ENCODE measurements at regions not wholly inside any gene's neighbourhood (a gene's known extent, or its start where the extent isn't known, plus 50 kb on each side); places are given as distances from the start of the nearest gene placed in this dataset.

DNA sequence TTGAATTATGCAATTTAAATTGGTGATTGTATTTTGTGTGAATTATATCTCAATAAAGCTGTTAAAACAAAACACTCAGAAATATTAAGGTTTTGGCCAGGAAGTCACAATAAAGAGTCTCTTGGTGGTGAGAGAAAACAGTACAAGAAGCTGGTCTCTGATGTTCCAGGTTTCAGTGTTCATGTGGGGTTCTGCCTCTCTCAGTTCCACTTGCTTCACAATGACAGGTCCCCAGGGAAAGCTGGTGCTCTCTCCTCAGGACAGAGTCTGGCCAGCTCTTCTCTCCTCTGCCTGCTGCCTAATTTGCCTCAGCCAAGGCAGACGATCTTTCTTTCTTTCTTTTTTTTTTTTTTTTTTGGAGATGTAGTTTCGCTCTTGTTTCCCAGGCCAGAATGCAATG lies 342.9 kb upstream of the PLXNA2 start:
- DNase-seq (ENCODE audit: low spot score), result no peak

DNA sequence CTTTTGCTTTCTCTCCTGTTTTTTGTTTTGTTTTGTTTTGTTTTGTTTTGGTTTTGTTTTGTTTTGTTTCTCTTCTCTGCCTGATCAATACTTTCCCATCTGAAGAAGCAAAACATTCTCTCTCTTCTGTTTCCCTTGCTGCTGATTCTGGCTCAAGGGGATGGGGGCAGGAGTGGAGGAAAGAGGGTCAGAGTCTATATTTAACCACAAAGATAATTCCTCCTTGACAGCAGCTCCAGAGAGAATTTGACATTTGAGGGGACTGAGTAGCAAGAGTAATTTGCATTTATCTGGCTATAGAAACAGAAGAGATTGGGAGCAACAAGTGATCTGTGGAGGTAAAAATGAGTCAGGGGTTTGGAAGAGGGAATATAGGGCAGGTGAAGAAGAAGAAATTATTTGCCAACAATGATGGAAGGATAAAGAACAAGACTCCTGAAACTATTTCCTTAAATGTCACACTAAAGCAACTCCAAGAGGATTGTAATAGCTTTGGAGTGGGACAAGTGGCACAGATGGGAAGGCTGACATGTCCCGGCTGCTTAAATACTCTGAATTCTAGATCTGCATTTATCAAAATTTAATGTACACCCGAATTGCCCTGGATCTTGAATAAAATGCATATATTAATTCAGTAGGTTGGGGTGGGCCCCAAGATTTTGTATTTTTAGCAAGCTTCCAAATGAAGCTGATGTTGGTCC lies 349.3 kb upstream of the PLXNA2 start:
- no peak for DNase-seq (ENCODE audit: low spot score)

DNA sequence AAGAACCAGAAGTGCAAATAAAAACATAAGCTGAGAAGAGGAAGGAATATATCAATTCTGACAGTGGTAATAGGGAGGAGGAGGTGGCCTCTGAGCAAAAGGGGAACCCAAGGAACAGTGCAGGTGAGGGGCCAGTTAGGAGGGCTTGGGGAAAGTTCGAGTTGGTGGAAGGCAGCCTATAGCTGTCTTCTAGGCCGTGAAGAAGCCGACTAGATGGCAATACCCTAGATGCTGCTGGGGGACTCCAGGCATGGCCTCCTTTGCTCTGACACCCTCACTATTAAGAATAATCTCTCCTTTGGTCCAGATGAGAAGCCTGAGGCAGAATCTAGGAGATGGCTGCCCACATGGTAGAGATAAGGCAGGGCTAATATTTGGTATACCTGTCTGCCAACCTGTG lies 351.1 kb upstream of the PLXNA2 start:
- DNase-seq (ENCODE audit: low spot score), result no peak

DNA sequence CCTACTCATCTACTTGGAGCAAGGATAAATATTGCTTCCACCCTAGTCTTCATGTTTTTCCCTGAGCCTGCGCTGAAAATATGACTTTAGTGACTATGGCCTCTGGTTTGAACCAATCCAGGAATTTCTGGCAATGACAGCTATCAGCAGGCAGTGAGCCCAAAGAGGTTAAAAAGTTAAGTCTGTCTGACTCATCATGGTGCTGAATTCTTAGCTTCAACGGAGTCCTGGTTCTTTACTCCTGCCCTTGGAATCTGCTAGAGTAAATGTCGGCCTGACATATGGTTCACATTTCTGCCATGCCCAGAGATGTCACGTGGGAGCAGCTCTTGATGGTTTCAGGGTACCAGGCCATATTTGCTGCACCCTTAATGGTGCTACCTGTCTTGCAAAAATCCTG lies 351.6 kb upstream of the PLXNA2 start:
- no peak for DNase-seq (ENCODE audit: low spot score)

DNA sequence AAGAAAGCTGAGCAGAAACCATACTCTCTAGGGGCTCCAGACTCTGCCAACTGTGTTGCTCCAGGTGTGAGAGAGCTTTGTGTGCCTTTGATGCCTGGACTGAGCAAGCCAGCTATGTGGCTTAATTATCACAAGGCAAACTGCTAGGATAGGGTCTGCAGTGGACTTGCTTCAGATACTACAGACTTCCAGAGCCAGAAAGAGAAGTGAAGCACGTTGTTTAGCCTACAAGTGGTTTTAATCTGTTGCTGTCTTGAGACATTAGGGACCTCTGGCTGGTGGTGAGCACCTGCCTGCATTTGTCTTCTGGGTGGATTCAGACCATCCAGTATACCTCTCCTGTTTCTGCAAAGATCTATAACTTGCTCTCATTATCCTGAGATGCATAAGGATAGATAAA lies 353.4 kb upstream of the PLXNA2 start:
- no peak for DNase-seq (ENCODE audit: low spot score)

DNA sequence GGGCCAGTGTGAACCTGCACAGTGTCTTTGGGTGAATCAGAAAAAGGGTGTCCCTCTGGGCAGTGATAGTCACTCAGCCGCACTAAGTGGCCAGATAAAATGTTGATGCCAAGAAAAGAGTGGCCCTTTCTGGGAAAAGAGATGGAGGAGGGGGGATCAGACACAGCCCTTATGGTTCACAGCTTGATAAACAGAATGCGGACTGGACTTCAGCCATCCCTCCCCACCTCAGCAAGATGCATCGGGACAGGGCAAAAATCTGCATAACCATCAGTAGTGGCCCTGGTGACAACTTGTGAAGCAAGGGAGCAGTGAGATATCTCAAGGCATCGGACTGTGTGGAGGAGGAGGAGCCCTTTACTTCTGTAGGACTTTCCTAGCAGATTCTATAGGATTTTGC lies 353.8 kb upstream of the PLXNA2 start:
- no peak for DNase-seq (ENCODE audit: low spot score)

DNA sequence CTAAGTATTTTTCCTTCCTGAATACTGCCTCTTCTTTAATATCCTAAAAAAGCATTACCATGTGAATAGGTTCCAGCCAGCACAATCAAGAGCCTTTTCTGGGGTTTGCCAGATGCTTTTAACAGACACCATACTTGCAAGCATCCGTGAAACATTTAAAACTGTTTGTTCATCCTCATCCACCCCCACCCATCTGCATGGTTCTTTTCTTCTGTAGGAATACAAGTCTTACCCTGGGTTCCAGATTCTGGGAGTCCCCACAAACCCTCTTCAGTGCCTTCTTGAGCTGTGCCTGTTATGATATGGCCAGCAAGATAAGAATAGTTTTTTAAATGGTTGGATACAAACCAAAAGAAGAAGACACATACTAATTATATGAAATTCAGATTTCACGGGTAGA lies 354.9 kb upstream of the PLXNA2 start:
- DNase-seq (ENCODE audit: low spot score), result no peak

DNA sequence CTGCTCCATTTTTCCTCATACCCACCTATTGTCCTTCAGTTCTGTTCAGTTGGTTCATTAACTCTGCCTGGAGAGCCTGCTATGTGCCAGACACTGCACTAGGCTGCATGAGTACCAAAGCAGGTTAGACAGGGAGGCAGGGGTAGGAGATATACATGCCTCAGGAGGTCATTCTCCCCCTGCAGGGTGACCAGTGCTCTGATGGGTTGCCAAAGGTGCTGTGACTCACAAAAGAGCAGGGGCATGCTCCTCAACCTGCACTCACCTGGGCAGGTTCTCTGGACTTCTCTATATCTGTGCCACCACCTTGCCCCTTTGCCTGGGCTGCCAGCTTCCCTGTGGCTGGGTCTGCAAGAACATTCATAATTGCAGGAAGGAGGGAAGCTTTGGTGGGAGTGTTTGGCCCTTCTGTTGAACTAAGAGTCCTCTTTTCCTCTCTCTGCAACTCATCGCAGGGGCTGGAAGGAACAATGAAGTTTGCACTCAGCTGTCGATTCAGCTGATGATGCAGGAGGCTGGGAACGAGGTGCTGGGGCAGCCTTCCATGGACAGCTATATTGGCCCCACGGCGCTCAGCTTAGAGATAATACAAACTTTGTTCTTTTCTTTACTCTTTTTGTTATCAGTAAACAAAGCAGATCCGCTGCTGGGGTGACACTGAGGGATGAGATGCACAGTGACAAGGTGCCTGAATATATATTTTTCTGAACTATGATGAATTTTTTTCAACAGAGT lies 356.4 kb upstream of the PLXNA2 start:
- DNase-seq (ENCODE audit: low spot score), result no peak

DNA sequence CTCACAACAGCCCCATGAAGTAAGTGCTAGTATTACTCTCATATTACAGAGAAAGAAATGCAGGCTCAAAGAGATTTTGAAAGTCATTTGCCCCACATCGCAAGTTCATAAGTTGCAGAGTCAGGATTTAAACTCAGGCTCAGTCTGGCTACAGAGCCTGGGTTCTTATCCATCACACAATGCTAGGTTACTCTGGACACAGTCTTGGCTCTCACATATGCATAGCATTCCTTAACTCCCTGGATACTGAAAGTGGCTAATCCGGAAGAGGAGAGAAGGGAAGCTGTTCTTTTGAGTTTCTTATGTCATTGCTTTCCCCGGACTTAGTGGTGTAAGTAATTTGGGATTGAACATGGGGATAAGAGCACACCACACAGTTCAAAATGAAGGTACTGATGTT lies 357.4 kb upstream of the PLXNA2 start:
- no peak for DNase-seq (ENCODE audit: low spot score)

DNA sequence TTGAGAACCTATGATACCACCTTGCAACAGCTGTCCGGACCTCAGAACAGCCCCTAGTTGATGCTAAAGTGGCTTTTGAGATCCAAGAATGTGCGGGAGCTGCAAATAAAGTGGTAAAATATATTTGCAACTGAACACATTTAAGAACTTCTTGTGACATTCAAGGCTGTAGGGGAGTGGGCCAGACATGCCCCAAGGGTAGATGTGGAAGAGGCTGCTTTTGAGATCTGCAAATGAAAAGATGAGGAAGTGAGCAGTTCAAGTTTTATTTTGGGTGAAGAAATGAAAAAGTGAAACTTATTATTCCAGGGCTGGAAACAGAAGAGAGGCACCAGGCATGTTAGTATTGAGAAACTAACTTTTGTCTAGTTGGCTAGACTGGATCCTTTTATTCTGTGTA lies 359.5 kb upstream of the PLXNA2 start:
- no peak for DNase-seq (ENCODE audit: low spot score)

DNA sequence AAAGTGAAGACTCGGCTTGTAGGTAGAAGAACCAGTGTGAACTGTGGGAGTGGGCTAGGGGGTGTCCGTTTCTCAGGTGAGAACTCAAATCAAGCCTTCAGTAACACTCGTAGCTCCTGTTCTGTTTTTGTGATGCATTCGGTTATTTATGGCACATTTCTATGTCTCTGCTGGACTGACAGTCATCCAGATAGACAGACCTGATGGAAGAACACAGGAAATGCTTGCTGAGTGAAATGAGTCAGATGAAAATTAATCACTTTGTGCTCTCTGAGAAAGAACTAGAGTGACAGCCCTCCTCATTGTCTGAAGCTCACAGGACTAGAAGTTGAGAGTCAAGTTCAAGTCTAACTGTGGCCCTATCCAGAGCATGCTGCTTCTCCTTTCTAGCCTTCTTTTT lies 360.1 kb upstream of the PLXNA2 start:
- no peak for DNase-seq (ENCODE audit: low spot score)

DNA sequence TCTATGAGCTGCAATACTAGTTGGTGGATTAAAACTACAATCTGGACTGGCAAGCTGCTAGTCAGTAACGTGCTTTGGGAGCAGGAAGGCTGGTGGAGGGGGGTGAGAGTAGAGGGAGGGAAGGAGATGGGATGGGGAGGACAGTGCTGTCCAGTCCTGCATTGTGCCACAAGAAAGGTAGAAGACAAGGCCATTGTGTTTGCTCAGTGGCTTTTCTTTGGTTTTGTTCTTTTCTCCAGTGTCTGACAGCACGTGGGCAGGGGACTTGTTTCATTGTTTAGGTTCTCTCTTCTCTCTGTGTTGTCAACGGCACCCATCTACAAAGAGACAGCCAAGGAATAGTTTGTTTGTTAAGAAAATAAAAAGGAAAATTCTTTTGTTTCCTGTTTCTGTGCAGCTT lies 362.8 kb upstream of the PLXNA2 start:
- DNase-seq (ENCODE audit: low spot score), result no peak

DNA sequence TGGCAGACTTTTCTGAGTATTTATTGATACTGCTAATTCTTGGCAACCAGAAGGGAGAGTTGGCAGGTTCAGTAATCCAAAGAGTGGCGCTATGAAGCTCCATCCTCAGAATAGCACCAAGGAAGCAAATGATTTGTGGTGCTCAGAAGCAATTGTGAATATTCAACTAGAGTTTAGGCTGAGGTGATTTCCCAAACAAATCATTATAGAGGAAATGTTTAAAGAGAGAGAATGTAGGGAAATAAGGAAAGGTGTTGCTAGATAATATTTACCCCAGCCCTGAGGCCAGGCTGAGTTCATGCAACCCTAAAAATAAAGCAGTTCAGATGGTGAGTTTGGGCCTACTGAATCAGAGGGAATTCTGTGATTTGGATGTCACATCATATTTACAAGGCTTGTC lies 363.4 kb upstream of the PLXNA2 start:
- DNase-seq (ENCODE audit: low spot score), result no peak

DNA sequence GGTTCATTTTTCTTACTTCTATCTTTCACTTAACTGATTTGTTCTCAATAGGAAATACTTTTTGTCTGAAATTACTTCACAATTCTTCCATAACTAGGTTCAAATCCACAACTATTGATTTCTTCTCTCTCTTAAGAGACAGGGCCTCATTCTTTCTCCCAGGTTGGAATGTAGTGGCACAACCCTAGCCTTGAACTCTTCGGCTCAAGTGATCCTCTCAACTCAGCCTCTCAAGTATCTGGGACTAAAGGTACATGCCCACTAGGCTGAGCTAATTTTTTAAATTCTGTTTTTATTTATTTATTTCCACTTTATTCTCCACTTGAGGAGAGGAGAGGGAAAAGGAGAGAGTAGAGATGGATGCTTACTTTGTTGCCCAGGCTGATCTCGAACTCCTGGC lies 370.4 kb upstream of the PLXNA2 start:
- no peak for DNase-seq (ENCODE audit: low spot score)

DNA sequence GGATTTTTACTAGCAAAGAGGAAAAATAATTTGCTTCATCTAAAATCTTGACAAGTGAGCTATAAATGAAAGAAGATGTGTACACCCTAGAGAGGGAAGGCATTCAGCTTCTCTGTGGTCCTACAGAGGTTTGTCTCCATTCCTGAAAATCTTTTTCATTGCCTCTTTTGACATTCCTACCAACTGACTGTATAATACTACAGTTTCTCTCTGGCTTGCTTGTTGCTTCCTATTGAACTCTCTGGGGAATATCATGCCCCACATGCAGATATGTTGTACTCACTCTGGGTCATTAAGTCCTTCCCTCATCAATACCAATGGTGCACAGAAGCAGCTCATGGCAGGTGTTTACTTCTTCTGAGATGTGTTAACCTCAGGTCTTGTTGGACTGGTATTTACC lies 371.2 kb upstream of the PLXNA2 start:
- no peak for DNase-seq (ENCODE audit: low spot score)

DNA sequence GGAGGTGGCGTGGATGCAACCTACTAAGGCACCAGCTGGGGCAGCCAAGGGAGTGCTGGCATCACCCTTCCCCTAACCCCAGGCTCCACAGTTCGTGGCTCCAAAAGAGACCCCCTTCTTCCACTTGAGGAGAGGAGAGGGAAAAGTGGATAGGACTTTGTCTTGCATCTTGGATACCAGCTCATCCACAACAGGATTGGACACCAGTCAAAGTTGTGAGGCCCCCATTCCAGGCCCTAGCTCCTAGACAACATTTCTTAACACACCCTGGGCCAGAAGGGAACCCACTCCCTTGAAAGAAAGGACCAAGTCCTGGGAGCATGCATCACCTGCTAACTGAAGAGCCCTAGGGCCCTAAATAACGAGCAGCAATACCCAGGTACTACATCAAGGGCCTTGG lies 372.6 kb upstream of the PLXNA2 start:
- DNase-seq (ENCODE audit: low spot score), result no peak

DNA sequence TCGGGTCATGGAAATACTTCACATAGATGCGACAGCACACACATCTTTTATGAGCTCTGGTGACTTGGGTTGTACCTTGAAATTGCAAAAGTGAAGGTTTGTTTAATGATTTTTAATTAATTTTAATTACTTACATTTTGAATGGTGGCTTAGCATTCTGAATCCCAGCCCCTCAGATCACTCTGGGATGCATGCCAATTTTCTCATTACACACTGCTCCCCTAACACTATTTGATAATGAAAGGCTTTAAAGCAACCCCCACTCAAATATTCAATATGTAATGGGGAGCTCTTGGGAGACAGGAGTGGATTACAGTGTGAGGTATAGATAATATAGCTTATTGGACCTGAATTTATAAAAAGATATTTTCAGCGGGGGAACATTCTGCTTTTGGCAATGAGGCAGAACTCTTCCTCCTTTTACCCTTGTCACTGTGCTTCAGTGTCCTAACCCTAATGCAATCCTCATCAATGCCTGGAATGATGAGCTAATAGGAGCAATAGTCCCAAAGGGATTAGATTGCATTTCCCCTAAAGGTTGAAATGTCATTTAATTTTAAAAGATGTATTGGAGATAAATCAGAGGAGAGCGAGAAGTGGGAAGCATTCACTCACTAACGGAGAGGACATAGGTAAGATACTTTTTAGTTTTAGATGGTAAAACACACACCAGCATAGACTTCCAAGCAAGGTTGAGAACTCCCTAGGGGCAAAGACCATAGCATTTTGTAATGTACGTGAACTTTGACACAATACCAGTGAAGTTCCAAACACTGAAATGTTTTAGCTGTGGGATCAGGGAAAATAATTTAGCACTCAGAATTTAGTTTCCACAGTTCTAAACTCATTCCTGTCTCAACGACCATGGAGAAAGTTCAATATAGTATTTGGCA lies 384.1 kb upstream of the PLXNA2 start:
- no peak for DNase-seq (ENCODE audit: low spot score)

DNA sequence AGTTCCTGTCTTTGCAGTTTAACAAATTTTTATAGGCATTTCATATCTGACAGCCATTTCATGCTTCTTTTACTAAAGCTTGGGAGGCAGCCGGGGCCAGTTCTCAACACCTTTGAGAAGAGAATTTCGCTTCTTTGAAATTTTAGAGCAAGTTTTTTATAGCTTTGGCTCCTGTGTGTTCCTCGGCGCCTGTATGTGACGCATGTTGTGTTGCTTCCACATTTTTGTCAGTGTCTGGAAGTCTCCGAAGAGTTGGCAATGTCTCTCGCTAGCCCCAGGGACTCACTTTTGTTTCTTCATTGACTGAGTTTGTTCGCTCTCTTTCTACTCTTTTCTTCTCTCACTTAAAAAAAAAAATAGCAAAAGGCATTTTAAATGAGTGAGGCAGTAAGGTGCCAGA lies 386.9 kb upstream of the PLXNA2 start:
- no peak for DNase-seq (ENCODE audit: low spot score)

DNA sequence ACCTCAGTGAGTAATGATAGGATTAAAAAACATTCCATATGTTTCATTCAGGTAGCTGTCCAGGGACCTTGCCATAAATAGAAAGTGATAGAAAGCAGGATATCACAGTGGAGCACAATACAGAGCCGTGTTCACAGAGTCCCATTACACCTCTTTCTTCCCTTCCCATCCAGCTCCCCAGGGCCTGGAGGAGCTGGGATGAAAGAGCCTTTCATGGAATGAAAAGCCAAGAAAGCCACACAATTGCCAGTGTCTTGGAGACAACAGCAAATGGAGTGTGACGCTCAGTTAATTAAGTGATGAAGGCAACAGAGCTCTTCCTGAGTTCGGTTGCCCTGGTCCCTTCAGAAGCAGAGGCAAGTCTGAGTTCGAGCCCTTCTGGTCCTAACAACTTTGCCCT lies 387.3 kb upstream of the PLXNA2 start:
- no peak for DNase-seq (ENCODE audit: low spot score)

DNA sequence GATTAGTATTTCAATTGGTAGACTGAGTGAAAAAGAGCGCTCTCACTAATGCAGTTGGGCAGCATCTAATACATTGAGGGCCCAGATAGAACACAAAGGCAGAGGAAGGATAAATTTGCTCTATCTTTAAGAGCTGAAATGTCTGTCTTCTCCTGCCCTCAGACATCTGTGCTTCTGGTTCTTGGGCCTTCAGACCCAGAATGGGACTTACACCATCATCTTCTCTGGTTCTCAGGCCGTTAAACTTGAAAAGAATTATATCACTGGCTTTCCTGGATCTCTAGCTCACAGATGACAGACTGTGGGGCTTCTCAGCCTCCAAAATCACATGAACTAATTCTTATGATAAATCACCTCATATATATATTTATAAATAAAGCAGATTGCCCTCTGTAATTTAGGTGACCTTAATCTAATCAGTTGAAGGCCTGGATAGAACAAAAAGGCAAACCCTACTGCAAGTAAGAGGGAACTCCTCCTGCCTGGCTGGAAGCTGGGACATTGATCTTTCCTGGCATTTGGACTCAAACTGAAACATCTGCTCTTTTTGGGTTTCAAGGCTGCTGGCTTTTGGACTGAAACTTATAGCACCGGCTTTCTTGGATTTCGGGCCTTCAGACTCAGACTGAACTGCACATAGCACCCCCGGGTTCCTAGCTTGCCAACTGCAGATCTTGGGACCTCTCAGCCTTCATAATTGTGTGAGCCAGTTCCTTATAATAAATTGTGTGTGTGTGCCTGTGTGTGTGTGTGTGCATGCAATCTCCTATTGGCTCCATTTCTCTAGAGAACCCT lies 390.4 kb upstream of the PLXNA2 start:
- no peak for DNase-seq (ENCODE audit: low spot score)

DNA sequence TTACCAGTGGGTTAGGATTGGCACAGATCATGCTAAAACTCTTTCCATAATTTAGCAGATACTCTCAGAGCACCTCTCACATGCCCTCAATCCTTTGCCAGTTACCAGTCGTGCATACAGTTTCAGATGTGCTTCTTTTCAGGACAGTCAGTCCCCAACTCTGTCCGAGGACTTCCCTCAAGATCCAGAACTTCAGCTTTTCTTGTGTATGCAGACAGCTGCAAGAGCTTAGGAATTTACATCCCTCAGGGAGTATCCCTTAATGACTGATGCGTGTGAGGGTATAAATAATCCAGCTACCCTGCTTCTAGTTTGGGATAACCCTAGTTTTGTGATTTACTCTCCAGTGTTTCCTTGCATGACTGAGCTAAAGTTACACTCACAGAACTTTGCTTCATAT lies 393.0 kb upstream of the PLXNA2 start:
- no peak for DNase-seq (ENCODE audit: low spot score)

DNA sequence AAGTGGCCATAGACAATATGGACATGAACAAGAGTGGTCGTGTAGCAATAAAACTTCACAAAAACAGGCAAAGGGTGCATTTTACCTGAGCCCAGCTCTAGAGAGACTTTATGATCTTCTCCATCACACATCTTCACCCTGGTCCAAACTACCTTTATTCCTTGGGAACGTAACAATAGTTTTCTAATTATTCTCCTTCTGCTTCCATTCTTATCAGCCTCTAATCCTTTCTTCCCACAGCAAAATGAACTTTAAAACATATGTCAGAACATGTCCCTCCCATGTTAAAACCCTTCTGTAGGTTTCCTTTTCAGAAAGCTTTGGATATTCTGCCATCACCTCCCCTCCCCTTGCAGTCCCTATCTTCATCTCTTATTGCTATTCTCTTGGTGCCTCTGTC lies 395.2 kb upstream of the PLXNA2 start:
- no peak for DNase-seq (ENCODE audit: low spot score)

All from germinal center (tissue), 1 donor.